HCT116 (cell line): ENCODE measurements at regions not wholly inside any gene's neighbourhood (a gene's known extent, or its start where the extent isn't known, plus 50 kb on each side); places are given as distances from the start of the nearest gene placed in this dataset.

ENCODE experiments used
- ATAC-seq: fragments of 200-7000 bp; cut with Tn5 transposase; 2 replicates; pipeline ENCODE4 v1.9.1; 2020; ENCODE audit warnings: mild to moderate bottlenecking, moderate library complexity
- BruUV-seq: library from RNA; stranded (reverse); fragments of 400-500 nt; replicated peaks from 2 replicates; lab custom pipeline; 2021; lab: Mats Ljungman, UMichigan
- CTCF ChIA-PET: fragments of 300-600 bp; sonication (Branson Sonifier 250); formaldehyde crosslinking; loops from one replicate; lab custom pipeline; 2021; ENCODE audit warnings: antibody characterized with exemption; lab: Charles Lee
- POLR2A ChIA-PET: fragments of 300-600, 350-600 bp; sonication (Branson Sonifier 250); formaldehyde crosslinking; loops from one replicate; lab custom pipeline; 2021; ENCODE audit warnings: antibody characterized with exemption; lab: Charles Lee
- RAD21 ChIA-PET, 2 experiments: fragments of 300-600 bp; sonication (Branson Sonifier 250); formaldehyde crosslinking; loops; one replicate each; lab custom pipeline; 2023; ENCODE audit warnings: low total read pairs in 2 of 2; ENCODE audit not compliant: uncharacterized antibody in 2 of 2, unreplicated experiment in 2 of 2, low non-redundant PET in 1 of 2; lab: Charles Lee
- DNase-seq: peaks from one replicate; pipeline ENCODE4 v3.0.0-alpha.2; 2010; ENCODE audit warnings: low read depth, low spot score
- H2AFZ ChIP-seq: fragments of 200-600 bp; shearing (Covaris generic), sonication (generic); 2 replicates; pipeline ENCODE4 v1.6.1; 2017; ENCODE audit warnings: low read depth, mixed run types, mixed read lengths, antibody characterized with exemption, low read length; ENCODE audit not compliant: poor library complexity, severe bottlenecking
- H3K27ac ChIP-seq: 2 replicates; pipeline ENCODE4 v1.5.1; 2012; ENCODE audit warnings: low read depth, low read length
- H3K27me3 ChIP-seq: fragments of 200-600 bp; sonication (generic); 2 replicates; pipeline ENCODE4 v1.6.1; 2016; ENCODE audit warnings: mixed run types, low read length, mixed read lengths; ENCODE audit not compliant: insufficient read depth
- H3K36me3 ChIP-seq, 2 experiments: fragments of 200-500 bp in 1 of 2; fragments of 200-600 bp in 1 of 2; sonication (Bioruptor generic) in 1 of 2; sonication (generic) in 1 of 2; 2 replicates each; pipeline versions ENCODE4 v1.5.1 to v1.6.1; 2014 to 2016; ENCODE audit warnings: low read length in 2 of 2, inconsistent platforms in 1 of 2, mixed read lengths in 1 of 2, mixed run types in 1 of 2; ENCODE audit not compliant: insufficient read depth in 2 of 2, control insufficient read depth in 1 of 2
- H3K4me1 ChIP-seq, 2 experiments: fragments of 200-600 bp in 1 of 2; sonication (generic) in 1 of 2; 2 replicates each; pipeline versions ENCODE4 v1.5.1 to v1.6.1; 2012 to 2017; ENCODE audit warnings: low read length in 2 of 2, inconsistent platforms in 1 of 2, mild to moderate bottlenecking in 1 of 2, mixed read lengths in 1 of 2, mixed run types in 1 of 2, moderate library complexity in 1 of 2; ENCODE audit not compliant: insufficient read depth in 2 of 2, control insufficient read depth in 1 of 2
- H3K4me2 ChIP-seq: fragments of 200-600 bp; sonication (generic); 2 replicates; pipeline ENCODE4 v1.6.1; 2017; ENCODE audit warnings: mixed run types, low read length, mixed read lengths
- H3K4me3 ChIP-seq, 2 experiments: fragments of 200-600 bp in 1 of 2; sonication (generic) in 1 of 2; replicated peaks in 1 of 2; 2 replicates each; pipeline ENCODE4 v1.5.1; 2011 to 2016; ENCODE audit warnings: low read length in 2 of 2, control low read depth in 1 of 2, low read depth in 1 of 2, mild to moderate bottlenecking in 1 of 2, mixed read lengths in 1 of 2, mixed run types in 1 of 2
- H3K79me2 ChIP-seq: fragments of 200-600 bp; sonication (generic); 2 replicates; pipeline ENCODE4 v1.6.1; 2017; ENCODE audit warnings: mild to moderate bottlenecking, mixed run types, low read length, moderate library complexity, mixed read lengths; ENCODE audit not compliant: insufficient read depth
- H3K9ac ChIP-seq: fragments of 200-600 bp; sonication (generic); 2 replicates; pipeline ENCODE4 v1.6.1; 2016; ENCODE audit warnings: low read length, mixed read lengths
- H3K9me2 ChIP-seq: fragments of 200-600 bp; sonication (generic), shearing (Covaris generic); 2 replicates; pipeline ENCODE4 v1.6.1; 2017; ENCODE audit warnings: mixed run types, mild to moderate bottlenecking, moderate library complexity; ENCODE audit not compliant: insufficient read depth
- H3K9me3 ChIP-seq, 2 experiments: fragments of 200-500 bp in 1 of 2; fragments of 200-600 bp in 1 of 2; sonication (Bioruptor generic) in 1 of 2; sonication (generic) in 1 of 2; 2 replicates each; pipeline ENCODE4 v1.6.1; 2014 to 2017; ENCODE audit warnings: low read length in 2 of 2, mixed read lengths in 2 of 2, inconsistent platforms in 1 of 2, low read depth in 1 of 2, mild to moderate bottlenecking in 1 of 2, mixed run types in 1 of 2, moderate library complexity in 1 of 2; ENCODE audit not compliant: control insufficient read depth in 1 of 2, insufficient read depth in 1 of 2
- H4K20me1 ChIP-seq: fragments of 200-600 bp; sonication (generic), shearing (Covaris generic); 2 replicates; pipeline ENCODE4 v1.6.1; 2017; ENCODE audit warnings: mixed run types, mild to moderate bottlenecking, moderate library complexity; ENCODE audit not compliant: insufficient read depth
- CTCF ChIP-seq, 3 experiments: fragments of 200-600 bp in 1 of 3; sonication (generic) in 1 of 3; IDR thresholded peaks in 2 of 3; conservative IDR thresholded peaks in 1 of 3; 2 replicates each; pipeline ENCODE4 v1.5.1; 2012 to 2017; ENCODE audit warnings: low read depth in 2 of 3, low read length in 2 of 3, antibody characterized with exemption in 1 of 3, borderline replicate concordance in 1 of 3, control low read depth in 1 of 3, mild to moderate bottlenecking in 1 of 3, mixed read lengths in 1 of 3, mixed run types in 1 of 3, moderate library complexity in 1 of 3; ENCODE audit not compliant: insufficient read depth in 1 of 3
- EGR1 ChIP-seq: IDR thresholded peaks from 2 replicates; pipeline ENCODE4 v1.6.1; 2012; ENCODE audit warnings: low read depth
- ELF1 ChIP-seq: IDR thresholded peaks from 2 replicates; pipeline ENCODE4 v1.6.1; 2012; ENCODE audit warnings: low read depth, borderline replicate concordance
- EZH2 ChIP-seq: fragments of 200-600 bp; sonication (generic); IDR thresholded peaks from 2 replicates; pipeline ENCODE4 v1.6.1; 2017; ENCODE audit warnings: antibody characterized with exemption, mixed run types
- POLR2AphosphoS5 ChIP-seq: IDR thresholded peaks from 2 replicates; pipeline ENCODE4 v1.6.1; 2011; ENCODE audit warnings: mild to moderate bottlenecking, low read depth, low read length, moderate library complexity
- RAD21 ChIP-seq: IDR thresholded peaks from 2 replicates; pipeline ENCODE4 v1.6.1; 2012; ENCODE audit warnings: low read depth, mild to moderate bottlenecking
- SP1 ChIP-seq: IDR thresholded peaks from 2 replicates; pipeline ENCODE4 v1.6.1; 2012; ENCODE audit warnings: low read depth
- ZFX ChIP-seq: fragments of 450-650 bp; IDR thresholded peaks from 2 replicates; pipeline ENCODE4 v1.6.1; 2017
- intact Hi-C: fragments of 100-400 bp; cut with micrococcal nuclease; formaldehyde crosslinking; loops from 2 replicates; pipeline ENCODE4 v1.10.0; 2022
- TF ChIP-seq, protein P1 (sequence below): IDR thresholded peaks from 2 replicates; pipeline ENCODE4 v1.6.1; 2011; ENCODE audit warnings: mild to moderate bottlenecking, low read length, moderate library complexity; ENCODE audit not compliant: insufficient replicate concordance; ENCODE audit errors: extremely low read depth

GRCh38 chr5:93289942-93290341 lies 291.1 kb downstream of the NR2F1-AS1 start (continued):
- TF ChIP-seq, protein P1, sequence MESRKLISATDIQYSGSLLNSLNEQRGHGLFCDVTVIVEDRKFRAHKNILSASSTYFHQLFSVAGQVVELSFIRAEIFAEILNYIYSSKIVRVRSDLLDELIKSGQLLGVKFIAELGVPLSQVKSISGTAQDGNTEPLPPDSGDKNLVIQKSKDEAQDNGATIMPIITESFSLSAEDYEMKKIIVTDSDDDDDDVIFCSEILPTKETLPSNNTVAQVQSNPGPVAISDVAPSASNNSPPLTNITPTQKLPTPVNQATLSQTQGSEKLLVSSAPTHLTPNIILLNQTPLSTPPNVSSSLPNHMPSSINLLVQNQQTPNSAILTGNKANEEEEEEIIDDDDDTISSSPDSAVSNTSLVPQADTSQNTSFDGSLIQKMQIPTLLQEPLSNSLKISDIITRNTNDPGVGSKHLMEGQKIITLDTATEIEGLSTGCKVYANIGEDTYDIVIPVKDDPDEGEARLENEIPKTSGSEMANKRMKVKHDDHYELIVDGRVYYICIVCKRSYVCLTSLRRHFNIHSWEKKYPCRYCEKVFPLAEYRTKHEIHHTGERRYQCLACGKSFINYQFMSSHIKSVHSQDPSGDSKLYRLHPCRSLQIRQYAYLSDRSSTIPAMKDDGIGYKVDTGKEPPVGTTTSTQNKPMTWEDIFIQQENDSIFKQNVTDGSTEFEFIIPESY, result no peak
- TF ChIP-seq POLR2AphosphoS5 (no peak), SP1 (no peak), ZFX (no peak), RAD21 (no peak), EGR1 (no peak), EZH2 (no peak)

GRCh38 chr5:93285461-93285860 lies 295.6 kb downstream of the NR2F1-AS1 start:
- Histone ChIP-seq H3K4me2 (no peak overlapping the region), H3K9me2 (no peaks in the 10 kb centered on the region), H3K9ac (no peak overlapping the region), H4K20me1 (no peaks in the 10 kb centered on the region), H3K4me3 (no peak overlapping the region), H3K27me3 (no peaks in the 10 kb centered on the region), H3K79me2 (no peaks in the 10 kb centered on the region), H2AFZ (peak overlapping the region; percentile 74), H3K36me3 (no peaks in the 10 kb centered on the region), H3K27ac (no peak overlapping the region), H3K4me1 (no peaks in the 10 kb centered on the region), H3K9me3 (peaks cover 0 to 9% of the 10 kb centered on the region in 2 experiments; a peak in 1 of 4 replicates)
- BruUV-seq, result no TSS peak
- ChIA-PET CTCF (no interaction called here), RAD21 (no interaction called here), POLR2A (interaction anchor here (0.7 kb wide), 1 partner anchor 507 kb away, joined by 3 read pairs; no protein-coding TSS in a partner anchor)
- intact Hi-C loops, result no loop called here
- no peak for DNase-seq
- no peak for ATAC-seq
- no peak for TF ChIP-seq CTCF (IDR thresholded peaks at IDR 0.05 in 2 of 3, conservative IDR thresholded peaks at IDR 0.05 in 1 of 3; ENCODE audit: borderline replicate concordance in 1 of 3, insufficient read depth in 1 of 3, low read depth in 2 of 3, low read length in 2 of 3)
- no peak for TF ChIP-seq ELF1
